HG03575 (cell line): ENCODE measurements at regions not wholly inside any gene's neighbourhood (a gene's known extent, or its start where the extent isn't known, plus 50 kb on each side); places are given as distances from the start of the nearest gene placed in this dataset.
A peak's percentile ranks its signal among the peaks of the same experiment; 100 is the strongest.
"Not testable (repeated sequence)": the region's sequence is repeated elsewhere in the genome, so short reads cannot be mapped to it uniquely, and the experiment has no call there.

Source experiments
- ATAC-seq: cut with Tn5 transposase; IDR thresholded peaks from one replicate; pipeline ENCODE4 v1.9.1; 2021; ENCODE audit not compliant: unreplicated experiment, insufficient number of reproducible peaks, low FRiP score; ENCODE audit errors: extremely low read depth

DNA sequence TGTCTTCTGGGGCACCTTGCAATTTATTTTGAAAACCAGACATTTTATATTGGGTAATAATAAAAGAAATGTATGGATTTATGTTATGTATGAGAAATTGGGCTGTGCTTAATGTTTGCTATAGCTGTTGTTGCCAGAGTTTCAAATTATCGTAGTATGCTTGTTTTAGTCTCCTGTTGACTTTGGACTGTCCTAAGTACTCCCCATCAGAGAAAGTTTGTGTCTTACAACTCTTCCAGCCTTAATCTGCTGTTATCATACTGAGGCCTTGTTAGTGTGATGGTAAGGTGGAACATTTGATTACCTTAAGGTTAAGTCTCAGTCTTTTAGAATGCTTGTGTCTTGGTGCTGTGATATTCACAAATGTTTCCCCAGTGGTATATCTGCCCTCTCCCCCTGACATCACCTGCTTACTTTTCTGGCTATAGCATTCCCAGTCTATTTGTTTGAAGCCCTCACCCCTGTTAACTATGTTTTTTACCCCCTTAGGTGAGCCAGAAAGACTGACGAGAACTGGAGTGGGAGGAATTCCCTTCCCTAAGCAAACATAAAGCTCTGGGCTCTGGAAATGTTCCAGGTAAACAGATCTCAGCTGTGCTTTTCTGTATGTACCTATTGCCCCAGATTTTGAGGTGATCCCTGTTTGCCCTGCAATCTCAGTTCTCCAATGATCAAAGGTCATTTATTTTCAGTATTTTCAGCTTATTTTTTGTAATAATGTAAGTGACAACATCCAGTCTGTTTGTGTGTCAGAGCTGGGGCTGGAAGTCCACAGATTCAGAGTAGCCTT is 581.1 kb upstream of the CITED2 start:
- no peak for ATAC-seq

DNA sequence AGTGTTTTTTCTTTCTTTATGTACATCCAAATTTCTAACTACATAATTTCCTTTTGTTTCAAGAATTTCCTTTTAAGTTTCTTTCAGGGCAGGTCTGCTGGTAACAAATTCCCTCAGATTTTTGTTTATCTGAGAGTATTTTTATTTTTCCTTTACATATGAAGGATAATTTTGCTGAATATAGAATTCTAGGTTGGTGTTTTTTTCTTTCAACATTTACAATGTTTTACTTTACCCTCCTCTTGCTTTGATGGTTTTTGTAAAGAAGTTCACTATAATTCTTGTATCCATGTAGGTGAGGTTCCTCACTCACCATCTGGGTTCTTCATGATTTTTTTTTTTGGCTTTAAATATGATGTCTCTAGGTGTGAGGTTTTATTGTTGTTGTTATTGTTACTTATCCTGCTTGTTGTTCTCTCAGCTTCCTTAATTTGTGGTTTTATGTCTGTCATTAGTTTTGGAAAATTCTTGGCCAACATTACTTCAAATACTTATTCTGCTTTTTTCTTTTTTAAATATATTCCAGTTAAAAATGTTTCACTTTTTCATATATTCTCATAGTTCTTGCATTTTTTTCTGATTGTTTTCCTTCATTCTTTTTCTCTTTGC is 580.1 kb upstream of the CITED2 start:
- ATAC-seq: no peak

GRCh38 chr6:139953780-139954179 is 579.3 kb upstream of the CITED2 start:
- ATAC-seq: not testable (repeated sequence)

DNA sequence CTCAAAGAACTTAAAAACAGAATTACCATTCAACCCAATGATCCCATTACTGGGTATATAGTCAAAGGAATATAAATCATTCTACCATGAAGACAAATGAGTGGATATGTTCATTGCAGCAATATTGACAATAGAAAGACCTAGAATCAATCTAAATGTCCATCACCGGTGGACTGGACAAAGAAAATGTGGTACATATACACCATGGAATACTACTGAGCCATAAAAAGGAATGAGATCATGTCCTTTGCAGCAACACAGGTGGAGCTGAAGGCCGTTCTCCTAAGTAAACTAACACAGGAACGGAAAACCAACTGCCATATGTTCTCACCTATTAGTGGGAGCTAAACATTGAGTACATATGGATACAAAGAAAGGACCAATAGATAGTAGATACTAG is 576.7 kb upstream of the CITED2 start:
- no peak for ATAC-seq

GRCh38 chr6:139944976-139945375 is 570.5 kb upstream of the CITED2 start:
- ATAC-seq: no peak

GRCh38 chr6:139944131-139944530 is 569.7 kb upstream of the CITED2 start:
- no peak for ATAC-seq

- no peak for ATAC-seq
These were observed 568.9 kb upstream of the CITED2 start for GRCh38 chr6:139943391-139943790.

DNA sequence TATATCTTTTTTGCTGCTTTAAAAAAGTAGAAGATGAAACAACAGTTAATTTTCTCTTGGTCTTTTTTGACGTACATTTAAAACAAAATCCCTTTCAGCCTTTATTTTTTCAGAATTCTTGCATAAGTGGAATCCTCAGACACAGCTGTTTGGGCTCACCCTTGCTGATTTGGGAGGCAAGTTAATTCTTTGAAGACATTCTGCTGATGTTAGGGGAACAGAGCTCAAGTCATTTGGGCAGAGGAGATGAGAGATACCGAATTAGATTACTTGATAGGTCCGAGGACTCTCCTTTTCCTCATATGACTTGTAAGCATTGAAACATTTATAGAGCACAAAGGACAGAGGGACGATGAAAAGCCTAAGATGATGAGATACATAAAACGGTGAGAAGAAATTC is 567.9 kb upstream of the CITED2 start:
- no peak for ATAC-seq

DNA sequence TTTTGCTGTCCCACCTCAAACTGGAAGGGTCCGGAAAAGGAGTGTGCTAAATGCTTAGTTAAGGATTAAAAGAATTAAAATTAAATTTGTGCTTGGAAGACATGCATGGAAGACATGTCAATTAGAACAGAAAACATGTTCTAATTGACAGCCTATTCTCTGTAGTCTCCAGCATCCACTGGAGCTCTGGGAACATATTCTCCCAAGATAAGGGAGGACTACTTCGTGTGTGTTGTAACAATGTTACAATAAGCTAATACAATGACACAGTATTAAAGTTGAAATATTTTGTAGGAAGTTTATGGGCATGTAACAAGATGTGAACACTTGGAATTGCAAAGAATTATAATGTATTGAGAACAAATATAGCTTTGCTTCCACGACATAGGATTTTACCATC is 567.4 kb upstream of the CITED2 start:
- no peak for ATAC-seq

GRCh38 chr6:139940741-139941729 is 566.6 kb upstream of the CITED2 start:
- ATAC-seq: peak; percentile 78

- ATAC-seq: no peak
These were observed 564.9 kb upstream of the CITED2 start for GRCh38 chr6:139939189-139939979.

DNA sequence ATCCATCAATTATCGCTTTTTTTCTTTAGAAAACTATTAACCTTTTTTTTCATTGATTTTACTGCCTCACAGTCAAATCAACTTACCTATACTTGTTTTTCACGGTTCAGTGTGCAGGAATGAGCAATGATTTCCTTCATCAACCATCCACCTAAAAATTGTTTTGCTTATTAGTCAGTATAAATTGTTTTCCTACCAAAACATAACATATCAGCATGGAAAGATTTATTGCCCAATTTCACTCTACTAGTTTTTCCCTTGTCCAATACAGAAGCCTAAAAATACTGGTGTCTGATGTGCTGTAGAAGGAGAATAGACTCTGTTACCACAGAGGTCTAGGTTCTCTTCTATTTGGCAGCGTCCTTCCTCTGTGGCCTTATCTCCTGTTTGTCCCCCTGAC is 558.2 kb upstream of the CITED2 start:
- no peak for ATAC-seq

- no peak for ATAC-seq
These were observed 557.3 kb upstream of the CITED2 start for GRCh38 chr6:139931747-139932146.

DNA sequence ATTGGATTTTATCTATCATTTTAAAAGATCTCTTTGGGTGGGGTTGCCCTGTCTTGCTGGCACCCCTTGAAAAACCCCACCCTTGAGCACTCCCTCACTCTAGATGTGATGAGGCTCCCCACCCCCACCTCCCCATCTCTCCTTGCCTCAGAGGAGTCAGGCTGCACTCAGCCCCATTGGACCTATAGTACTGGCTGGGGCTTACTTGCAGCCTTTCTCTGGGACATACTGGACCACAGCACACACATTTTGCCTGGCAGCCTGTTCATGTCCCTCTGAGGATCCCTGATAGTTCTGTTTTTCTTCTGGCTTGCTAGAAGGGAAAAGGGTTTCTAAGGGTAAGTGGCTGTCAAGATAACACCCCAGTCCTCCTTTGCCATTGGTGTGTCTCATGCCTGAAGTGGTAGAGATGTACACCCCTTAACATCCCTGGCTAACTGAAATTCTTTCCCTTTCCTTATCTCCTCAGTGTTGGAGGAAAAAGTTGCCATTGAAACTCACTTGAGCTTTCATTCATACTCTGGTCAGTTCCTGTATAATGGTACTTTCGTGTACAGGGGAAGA is 553.4 kb upstream of the CITED2 start:
- no peak for ATAC-seq

GRCh38 chr6:139927236-139927635 is 552.8 kb upstream of the CITED2 start:
- ATAC-seq: no peak

GRCh38 chr6:139926711-139927110 is 552.3 kb upstream of the CITED2 start:
- ATAC-seq: no peak

GRCh38 chr6:139925894-139926641 is 551.6 kb upstream of the CITED2 start:
- no peak for ATAC-seq

GRCh38 chr6:139923964-139924475 is 549.6 kb upstream of the CITED2 start:
- ATAC-seq: no peak
